ENCODE measurements at regions not wholly inside any gene's neighbourhood (a gene's known extent, or its start where the extent isn't known, plus 50 kb on each side); places are given as distances from the start of the nearest gene placed in this dataset.

GRCh38 chr2:151029406-151030157, 232.1 kb downstream of the RBM43 start:
- no peaks in the 10 kb centered on the region for H3K79me2 ChIP-seq (ENCODE audit: low read length)
- H3K27me3 ChIP-seq (ENCODE audit: low read length): no peaks in the 10 kb centered on the region
- no peak overlapping the region for H2AFZ ChIP-seq (ENCODE audit: low read length)
- H3K4me1 ChIP-seq (ENCODE audit: low read length): peaks cover 3% of the 10 kb centered on the region; the same call in 1 of the 2 replicates
- no peak overlapping the region for H3K27ac ChIP-seq (ENCODE audit: low read length)
- H4K20me1 ChIP-seq (ENCODE audit: insufficient read depth, low read depth, low read length): no peaks in the 10 kb centered on the region
- H3K4me2 ChIP-seq (ENCODE audit: low read depth, low read length, poor library complexity, severe bottlenecking): no peak overlapping the region
- no peaks in the 10 kb centered on the region for H3K9me2 ChIP-seq (replicated peaks; ENCODE audit: insufficient read depth, low read length)
- H3K36me3 ChIP-seq (ENCODE audit: insufficient read depth, low read length): no peaks in the 10 kb centered on the region
- no peaks in the 10 kb centered on the region for H3K9me3 ChIP-seq (ENCODE audit: low read length)
- no peak overlapping the region for H3K4me3 ChIP-seq (ENCODE audit: low read length)
- DNase-seq: no peak
- no peak overlapping the region for H3K9ac ChIP-seq (ENCODE audit: low read length)

GRCh38 chr2:151028691-151029176, 232.9 kb downstream of the RBM43 start:
- no peaks in the 10 kb centered on the region for H3K79me2 ChIP-seq (ENCODE audit: low read length)
- no peaks in the 10 kb centered on the region for H3K36me3 ChIP-seq (ENCODE audit: insufficient read depth, low read length)
- DNase-seq: no peak
- H3K4me3 ChIP-seq (ENCODE audit: low read length): no peak overlapping the region
- no peak overlapping the region for H3K9ac ChIP-seq (ENCODE audit: low read length)
- no peaks in the 10 kb centered on the region for H3K9me2 ChIP-seq (replicated peaks; ENCODE audit: insufficient read depth, low read length)
- H2AFZ ChIP-seq (ENCODE audit: low read length): no peak overlapping the region
- no peaks in the 10 kb centered on the region for H3K9me3 ChIP-seq (ENCODE audit: low read length)
- no peak overlapping the region for H3K4me2 ChIP-seq (ENCODE audit: low read depth, low read length, poor library complexity, severe bottlenecking)
- H3K4me1 ChIP-seq (ENCODE audit: low read length): peaks cover 4% of the 10 kb centered on the region; the same call in 1 of the 2 replicates
- H3K27me3 ChIP-seq (ENCODE audit: low read length): no peaks in the 10 kb centered on the region
- H4K20me1 ChIP-seq (ENCODE audit: insufficient read depth, low read depth, low read length): no peaks in the 10 kb centered on the region
- H3K27ac ChIP-seq (ENCODE audit: low read length): no peak overlapping the region

- Histone ChIP-seq H4K20me1 (ENCODE audit: insufficient read depth, low read depth, low read length) (no peaks in the 10 kb centered on the region), H3K9me2 (replicated peaks; ENCODE audit: insufficient read depth, low read length) (no peaks in the 10 kb centered on the region), H2AFZ (ENCODE audit: low read length) (no peak overlapping the region), H3K27me3 (ENCODE audit: low read length) (no peaks in the 10 kb centered on the region), H3K4me1 (ENCODE audit: low read length) (peaks cover 4% of the 10 kb centered on the region; the same call in 1 of the 2 replicates), H3K79me2 (ENCODE audit: low read length) (no peaks in the 10 kb centered on the region), H3K9me3 (ENCODE audit: low read length) (no peaks in the 10 kb centered on the region), H3K9ac (ENCODE audit: low read length) (no peak overlapping the region), H3K36me3 (ENCODE audit: insufficient read depth, low read length) (no peaks in the 10 kb centered on the region), H3K4me3 (ENCODE audit: low read length) (no peak overlapping the region), H3K27ac (ENCODE audit: low read length) (no peak overlapping the region), H3K4me2 (ENCODE audit: low read depth, low read length, poor library complexity, severe bottlenecking) (no peak overlapping the region)
- no peak for DNase-seq
Observed at GRCh38 chr2:151027151-151027550, 234.5 kb downstream of the RBM43 start.

- no peaks in the 10 kb centered on the region for H3K79me2 ChIP-seq (ENCODE audit: low read length)
- H3K9ac ChIP-seq (ENCODE audit: low read length): no peak overlapping the region
- no peak overlapping the region for H3K4me3 ChIP-seq (ENCODE audit: low read length)
- no peaks in the 10 kb centered on the region for H3K9me2 ChIP-seq (replicated peaks; ENCODE audit: insufficient read depth, low read length)
- no peaks in the 10 kb centered on the region for H4K20me1 ChIP-seq (ENCODE audit: insufficient read depth, low read depth, low read length)
- no peak overlapping the region for H3K4me2 ChIP-seq (ENCODE audit: low read depth, low read length, poor library complexity, severe bottlenecking)
- H3K4me1 ChIP-seq (ENCODE audit: low read length): peaks cover 4% of the 10 kb centered on the region; the same call in 1 of the 2 replicates
- no peak for DNase-seq
- no peaks in the 10 kb centered on the region for H3K27me3 ChIP-seq (ENCODE audit: low read length)
- H2AFZ ChIP-seq (ENCODE audit: low read length): no peak overlapping the region
- no peak overlapping the region for H3K27ac ChIP-seq (ENCODE audit: low read length)
- no peaks in the 10 kb centered on the region for H3K9me3 ChIP-seq (ENCODE audit: low read length)
- H3K36me3 ChIP-seq (ENCODE audit: insufficient read depth, low read length): no peaks in the 10 kb centered on the region
Observed at GRCh38 chr2:151025816-151026215, 235.8 kb downstream of the RBM43 start.

GRCh38 chr2:151024696-151025251, 236.9 kb downstream of the RBM43 start:
- no peak overlapping the region for H3K4me3 ChIP-seq (ENCODE audit: low read length)
- no peaks in the 10 kb centered on the region for H3K9me2 ChIP-seq (replicated peaks; ENCODE audit: insufficient read depth, low read length)
- H4K20me1 ChIP-seq (ENCODE audit: insufficient read depth, low read depth, low read length): no peaks in the 10 kb centered on the region
- H3K4me2 ChIP-seq (ENCODE audit: low read depth, low read length, poor library complexity, severe bottlenecking): no peak overlapping the region
- DNase-seq: no peak
- no peaks in the 10 kb centered on the region for H3K36me3 ChIP-seq (ENCODE audit: insufficient read depth, low read length)
- no peak overlapping the region for H3K9ac ChIP-seq (ENCODE audit: low read length)
- no peaks in the 10 kb centered on the region for H3K9me3 ChIP-seq (ENCODE audit: low read length)
- H3K79me2 ChIP-seq (ENCODE audit: low read length): no peaks in the 10 kb centered on the region
- H3K27me3 ChIP-seq (ENCODE audit: low read length): no peaks in the 10 kb centered on the region
- no peak overlapping the region for H3K27ac ChIP-seq (ENCODE audit: low read length)
- H3K4me1 ChIP-seq (ENCODE audit: low read length): peaks cover 4% of the 10 kb centered on the region; the same call in 1 of the 2 replicates
- no peak overlapping the region for H2AFZ ChIP-seq (ENCODE audit: low read length)

GRCh38 chr2:151021747-151022452, 239.8 kb downstream of the RBM43 start:
- H3K9me2 ChIP-seq (replicated peaks; ENCODE audit: insufficient read depth, low read length): no peaks in the 10 kb centered on the region
- no peak overlapping the region for H2AFZ ChIP-seq (ENCODE audit: low read length)
- no peak overlapping the region for H3K4me2 ChIP-seq (ENCODE audit: low read depth, low read length, poor library complexity, severe bottlenecking)
- peaks cover 4% of the 10 kb centered on the region; the same call in 1 of the 2 replicates for H3K4me1 ChIP-seq (ENCODE audit: low read length)
- no peaks in the 10 kb centered on the region for H3K79me2 ChIP-seq (ENCODE audit: low read length)
- H3K9ac ChIP-seq (ENCODE audit: low read length): no peak overlapping the region
- no peaks in the 10 kb centered on the region for H3K9me3 ChIP-seq (ENCODE audit: low read length)
- no peaks in the 10 kb centered on the region for H4K20me1 ChIP-seq (ENCODE audit: insufficient read depth, low read depth, low read length)
- DNase-seq: no peak
- H3K27ac ChIP-seq (ENCODE audit: low read length): no peak overlapping the region
- no peaks in the 10 kb centered on the region for H3K27me3 ChIP-seq (ENCODE audit: low read length)
- H3K36me3 ChIP-seq (ENCODE audit: insufficient read depth, low read length): no peaks in the 10 kb centered on the region
- no peak overlapping the region for H3K4me3 ChIP-seq (ENCODE audit: low read length)

- Histone ChIP-seq H3K9me3 (ENCODE audit: low read length) (no peaks in the 10 kb centered on the region), H2AFZ (ENCODE audit: low read length) (no peak overlapping the region), H3K9me2 (replicated peaks; ENCODE audit: insufficient read depth, low read length) (no peaks in the 10 kb centered on the region), H3K27me3 (ENCODE audit: low read length) (no peaks in the 10 kb centered on the region), H3K9ac (ENCODE audit: low read length) (no peak overlapping the region), H3K4me2 (ENCODE audit: low read depth, low read length, poor library complexity, severe bottlenecking) (no peak overlapping the region), H3K36me3 (ENCODE audit: insufficient read depth, low read length) (no peaks in the 10 kb centered on the region), H3K27ac (ENCODE audit: low read length) (no peak overlapping the region), H3K4me3 (ENCODE audit: low read length) (no peak overlapping the region), H4K20me1 (ENCODE audit: insufficient read depth, low read depth, low read length) (no peaks in the 10 kb centered on the region), H3K4me1 (ENCODE audit: low read length) (peaks cover 4% of the 10 kb centered on the region; the same call in 1 of the 2 replicates), H3K79me2 (ENCODE audit: low read length) (no peaks in the 10 kb centered on the region)
- no peak for DNase-seq
Observed at GRCh38 chr2:151020411-151020810, 241.3 kb downstream of the RBM43 start.
